ENCODE measurements at regions not wholly inside any gene's neighbourhood (a gene's known extent, or its start where the extent isn't known, plus 50 kb on each side); places are given as distances from the start of the nearest gene placed in this dataset.

DNA sequence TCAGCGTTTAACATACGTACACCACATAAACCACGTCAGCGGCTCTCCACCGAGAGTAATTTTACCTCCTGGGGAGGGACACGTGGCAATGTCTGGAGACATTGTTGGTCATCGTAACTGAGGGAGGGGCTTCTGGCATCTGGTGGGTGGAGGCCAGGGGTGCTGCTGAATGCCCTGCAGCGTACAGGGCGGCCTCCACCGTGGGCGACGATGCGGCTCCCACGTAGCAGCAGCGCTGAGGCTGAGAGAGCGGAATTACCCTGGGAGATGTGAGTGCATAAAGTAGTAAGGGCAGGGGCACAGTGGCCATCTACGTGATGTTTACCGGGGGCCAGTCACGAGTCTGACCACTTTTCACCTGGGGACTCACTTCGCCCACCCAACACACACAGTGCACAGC, 212.4 kb downstream of the RBFOX3 start:
- TF ChIP-seq, protein P1, sequence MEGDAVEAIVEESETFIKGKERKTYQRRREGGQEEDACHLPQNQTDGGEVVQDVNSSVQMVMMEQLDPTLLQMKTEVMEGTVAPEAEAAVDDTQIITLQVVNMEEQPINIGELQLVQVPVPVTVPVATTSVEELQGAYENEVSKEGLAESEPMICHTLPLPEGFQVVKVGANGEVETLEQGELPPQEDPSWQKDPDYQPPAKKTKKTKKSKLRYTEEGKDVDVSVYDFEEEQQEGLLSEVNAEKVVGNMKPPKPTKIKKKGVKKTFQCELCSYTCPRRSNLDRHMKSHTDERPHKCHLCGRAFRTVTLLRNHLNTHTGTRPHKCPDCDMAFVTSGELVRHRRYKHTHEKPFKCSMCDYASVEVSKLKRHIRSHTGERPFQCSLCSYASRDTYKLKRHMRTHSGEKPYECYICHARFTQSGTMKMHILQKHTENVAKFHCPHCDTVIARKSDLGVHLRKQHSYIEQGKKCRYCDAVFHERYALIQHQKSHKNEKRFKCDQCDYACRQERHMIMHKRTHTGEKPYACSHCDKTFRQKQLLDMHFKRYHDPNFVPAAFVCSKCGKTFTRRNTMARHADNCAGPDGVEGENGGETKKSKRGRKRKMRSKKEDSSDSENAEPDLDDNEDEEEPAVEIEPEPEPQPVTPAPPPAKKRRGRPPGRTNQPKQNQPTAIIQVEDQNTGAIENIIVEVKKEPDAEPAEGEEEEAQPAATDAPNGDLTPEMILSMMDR (IDR thresholded peaks at IDR 0.05), result no peak
- TF ChIP-seq POLR2AphosphoS5 (IDR thresholded peaks at IDR 0.05), result no peak
